ENCODE measurements at regions not wholly inside any gene's neighbourhood (a gene's known extent, or its start where the extent isn't known, plus 50 kb on each side); places are given as distances from the start of the nearest gene placed in this dataset.

- no peak for TF ChIP-seq CTCF (IDR thresholded peaks at IDR 0.05; ENCODE audit: insufficient read depth, low read length)
- TF ChIP-seq REST (IDR thresholded peaks at IDR 0.05; ENCODE audit: insufficient replicate concordance, low read depth) = no peak
Measured at GRCh38 chr12:13839365-13840336, 141.8 kb downstream of the GRIN2B start.
